GM21576 (cell line): ENCODE measurements at regions not wholly inside any gene's neighbourhood (a gene's known extent, or its start where the extent isn't known, plus 50 kb on each side); places are given as distances from the start of the nearest gene placed in this dataset.

Experiments
- ATAC-seq: cut with Tn5 transposase; IDR thresholded peaks from one replicate; pipeline ENCODE4 v1.9.1; 2021; ENCODE audit warnings: mild to moderate bottlenecking, moderate library complexity; ENCODE audit not compliant: unreplicated experiment

- ATAC-seq, result no peak
Observed at GRCh38 chr15:85889956-85890619, 95.4 kb upstream of the KLHL25 start.

GRCh38 chr15:85890620-85890980 is 95.9 kb upstream of the KLHL25 start:
- ATAC-seq, result no peak

- ATAC-seq, result no peak
Observed at GRCh38 chr15:85891470-85891869, 96.7 kb upstream of the KLHL25 start.

- ATAC-seq, result no peak
Observed at GRCh38 chr15:85892232-85892631, 97.5 kb upstream of the KLHL25 start.

GRCh38 chr15:85897207-85897894 is 102.6 kb upstream of the KLHL25 start:
- no peak for ATAC-seq

- no peak for ATAC-seq
Observed at GRCh38 chr15:85897895-85898717, 103.4 kb upstream of the KLHL25 start.

GRCh38 chr15:85899927-85900326 is 105.2 kb upstream of the KLHL25 start:
- no peak for ATAC-seq

- ATAC-seq, result no peak
Observed at GRCh38 chr15:85905751-85906450, 111.2 kb upstream of the KLHL25 start.

GRCh38 chr15:85906640-85907039 is 111.9 kb upstream of the KLHL25 start:
- no peak for ATAC-seq

GRCh38 chr15:85910834-85911233 is 116.1 kb upstream of the KLHL25 start:
- no peak for ATAC-seq

- ATAC-seq, result no peak
Observed at GRCh38 chr15:85913461-85913860, 118.7 kb upstream of the KLHL25 start.

GRCh38 chr15:85920956-85921355 is 126.2 kb upstream of the KLHL25 start:
- no peak for ATAC-seq

GRCh38 chr15:85924088-85924487 is 129.4 kb upstream of the KLHL25 start:
- no peak for ATAC-seq

- ATAC-seq, result no peak
Observed at GRCh38 chr15:85925649-85926237, 131.0 kb upstream of the KLHL25 start.

GRCh38 chr15:85926834-85927233 is 132.1 kb upstream of the KLHL25 start:
- no peak for ATAC-seq

GRCh38 chr15:85927931-85928537 is 133.3 kb upstream of the KLHL25 start:
- ATAC-seq, result no peak

GRCh38 chr15:85929786-85930185 is 135.1 kb upstream of the KLHL25 start:
- ATAC-seq, result no peak

- ATAC-seq, result no peak
Observed at GRCh38 chr15:85932391-85932790, 137.7 kb upstream of the KLHL25 start.

- no peak for ATAC-seq
Observed at GRCh38 chr15:85934691-85935090, 140.0 kb upstream of the KLHL25 start.

- no peak for ATAC-seq
Observed at GRCh38 chr15:85935182-85935581, 140.5 kb upstream of the KLHL25 start.
